ENCODE measurements at regions not wholly inside any gene's neighbourhood (a gene's known extent, or its start where the extent isn't known, plus 50 kb on each side); places are given as distances from the start of the nearest gene placed in this dataset.
"Not testable (repeated sequence)": the region's sequence is repeated elsewhere in the genome, so short reads cannot be mapped to it uniquely, and the experiment has no call there.

DNA sequence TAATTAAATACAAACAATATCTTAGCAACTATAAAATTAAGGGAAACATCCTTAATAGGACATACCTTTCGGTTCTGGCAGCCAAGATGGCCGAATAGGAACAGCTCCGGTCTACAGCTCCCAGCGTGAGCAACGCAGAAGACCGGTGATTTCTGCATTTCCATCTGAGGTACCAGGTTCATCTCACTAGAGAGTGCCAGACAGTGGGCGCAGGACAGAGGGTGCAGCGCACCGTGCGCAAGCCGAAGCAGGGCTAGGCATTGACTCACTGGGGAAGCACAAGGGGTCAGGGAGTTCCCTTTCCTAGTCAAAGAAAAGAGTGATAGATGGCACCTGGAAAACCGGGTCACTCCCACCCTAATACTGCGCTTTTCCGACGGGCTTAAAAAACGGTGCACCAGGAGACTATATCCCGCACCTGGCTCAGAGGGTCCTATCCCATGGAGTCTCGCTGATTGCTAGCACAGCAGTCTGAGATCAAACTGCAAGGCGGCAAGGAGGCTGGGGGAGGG lies 782.3 kb downstream of the FLRT2 start:
- ATAC-seq; intact Hi-C loops (cut with DNase I); DNase-seq (ENCODE audit: low spot score): not testable (repeated sequence)

DNA sequence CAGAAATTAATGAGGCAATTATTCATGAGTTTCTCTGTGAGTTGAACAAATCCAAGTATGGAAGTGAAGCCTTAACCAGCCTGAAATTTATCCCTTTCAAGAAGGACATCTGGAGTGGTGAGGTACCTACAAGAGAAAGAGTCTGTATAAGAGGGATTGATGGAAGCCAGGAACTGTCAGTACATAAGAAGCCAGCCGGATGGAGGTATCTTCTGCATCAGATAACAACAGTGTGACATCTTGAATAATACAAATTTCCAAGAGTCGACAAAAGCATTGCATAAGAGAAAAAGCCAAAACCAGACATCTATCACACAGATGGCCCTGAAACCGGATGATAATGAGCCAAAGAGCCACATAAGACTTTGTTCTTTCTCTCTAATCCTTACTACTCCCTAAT lies 781.2 kb downstream of the FLRT2 start:
- DNase-seq (ENCODE audit: low spot score) = no peak
- intact Hi-C loops (cut with DNase I) = no loop called here
- ATAC-seq = no peak

DNA sequence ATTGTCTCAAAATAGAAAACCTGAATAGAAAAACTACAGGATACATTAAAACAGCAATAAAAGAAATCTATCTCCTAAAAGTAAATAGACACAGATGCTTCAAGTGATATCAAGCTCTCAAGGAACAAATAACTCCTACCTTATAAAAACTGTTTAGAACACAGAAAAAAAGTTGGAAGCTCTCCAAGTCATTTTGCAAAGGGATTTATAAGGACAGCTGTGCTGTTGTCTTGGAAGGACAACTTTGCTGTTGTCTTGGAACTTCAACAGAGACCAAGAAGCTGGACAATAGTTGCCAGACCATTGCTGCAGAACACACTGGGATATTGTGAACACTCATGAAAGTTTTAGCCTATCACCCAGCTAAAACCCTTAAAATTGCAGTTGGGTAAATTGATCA lies 780.7 kb downstream of the FLRT2 start:
- intact Hi-C loops (cut with DNase I) = no loop called here
- no peak for DNase-seq (ENCODE audit: low spot score)
- no peak for ATAC-seq

DNA sequence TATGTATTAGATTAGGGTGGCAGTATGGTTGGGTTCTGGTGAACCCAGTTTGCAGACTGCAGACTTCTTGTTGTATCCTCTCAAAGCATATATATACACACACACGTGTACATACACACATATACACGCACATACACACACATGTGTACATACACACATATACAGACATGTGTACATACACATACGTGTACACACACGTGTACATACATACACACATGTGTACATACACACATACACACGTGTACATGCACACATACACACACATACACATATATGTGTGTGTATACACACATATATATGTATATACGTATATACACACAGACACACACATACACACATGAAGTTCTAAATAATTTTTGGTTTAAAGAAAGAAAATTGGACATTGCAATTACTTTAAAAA lies 780.2 kb downstream of the FLRT2 start:
- DNase-seq (ENCODE audit: low spot score) = no peak
- ATAC-seq = no peak
- intact Hi-C loops (cut with DNase I) = no loop called here

DNA sequence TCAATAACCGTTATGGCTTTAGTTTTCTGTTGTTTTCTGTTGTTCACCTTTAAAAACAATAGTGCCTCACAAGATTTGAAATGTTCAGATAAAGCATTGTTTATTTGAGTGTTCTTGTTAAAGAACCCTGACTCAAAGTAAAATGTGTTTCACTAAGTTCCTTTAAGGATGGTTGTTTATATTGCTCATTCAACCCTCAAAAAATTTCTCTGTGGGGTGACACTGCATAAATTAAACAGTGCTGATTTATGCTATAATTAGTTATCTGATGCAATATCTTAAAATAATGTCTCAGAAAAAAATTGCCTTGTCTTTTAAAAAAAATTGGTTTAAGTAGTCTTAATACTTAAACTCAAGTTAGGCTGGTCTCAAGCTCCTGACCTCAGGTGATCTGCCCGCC lies 775.1 kb downstream of the FLRT2 start:
- ATAC-seq (no peak), DNase-seq (ENCODE audit: low spot score) (no peak)
- intact Hi-C loops (cut with DNase I) = no loop called here

DNA sequence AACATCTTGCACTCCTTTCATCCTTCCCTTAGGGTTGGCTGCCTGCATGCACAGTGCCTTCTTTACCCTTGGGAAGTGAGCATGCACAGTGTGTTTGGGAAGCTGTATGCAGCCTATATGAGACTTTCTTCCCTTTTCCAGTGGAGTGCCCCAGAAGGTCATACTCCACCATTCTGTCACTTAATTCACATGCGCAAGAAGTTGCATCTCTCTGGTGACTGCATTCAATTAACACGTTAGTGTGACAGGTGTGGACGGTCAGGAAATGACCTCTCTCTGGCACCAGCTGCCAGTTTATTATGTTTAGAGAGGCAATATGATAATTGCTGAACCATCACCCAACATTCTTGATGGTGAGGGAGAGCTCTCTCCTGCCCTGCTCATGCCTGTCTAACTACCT lies 770.0 kb downstream of the FLRT2 start:
- DNase-seq (ENCODE audit: low spot score) = no peak
- intact Hi-C loops (cut with DNase I) = no loop called here
- ATAC-seq = no peak

DNA sequence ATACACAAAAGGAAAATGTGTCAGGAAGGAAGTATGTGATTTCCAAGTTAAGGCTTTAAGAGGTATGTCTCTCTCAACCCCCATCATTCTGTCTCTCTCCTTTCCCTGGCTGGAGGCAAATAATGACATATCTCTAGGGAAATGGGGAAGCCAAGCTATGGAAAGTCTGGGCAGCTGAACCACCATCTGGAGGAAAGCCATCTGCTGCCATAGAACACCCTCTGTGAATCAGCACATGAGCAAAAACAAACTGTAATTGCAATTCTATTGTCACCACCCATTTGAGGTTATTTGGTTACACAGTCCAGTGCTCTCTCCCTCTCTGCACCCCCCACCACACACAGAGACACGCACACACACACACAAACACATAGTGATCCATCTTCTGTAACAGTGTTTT lies 766.2 kb downstream of the FLRT2 start:
- no peak for DNase-seq (ENCODE audit: low spot score)
- no peak for ATAC-seq
- intact Hi-C loops (cut with DNase I) = no loop called here

DNA sequence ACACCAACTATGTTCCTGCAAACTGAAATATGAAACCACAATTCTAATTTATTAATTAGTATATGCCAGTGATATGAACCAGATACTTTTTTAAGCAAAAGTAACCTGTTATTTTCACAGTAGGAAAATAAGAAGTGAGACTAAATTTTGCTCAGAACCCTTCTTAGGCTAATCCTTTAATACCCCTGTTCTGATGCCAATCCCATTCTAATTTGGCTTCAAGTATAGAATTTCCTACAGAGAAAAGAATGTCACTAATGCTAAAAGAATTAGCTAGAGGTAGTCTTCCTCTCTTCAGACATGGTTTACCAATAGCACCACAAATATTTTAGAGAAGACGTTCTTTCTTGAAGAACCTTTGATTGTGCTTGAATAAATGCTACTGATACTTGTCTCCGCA lies 758.4 kb downstream of the FLRT2 start:
- intact Hi-C loops (cut with DNase I) = no loop called here
- ATAC-seq (no peak), DNase-seq (ENCODE audit: low spot score) (no peak)

DNA sequence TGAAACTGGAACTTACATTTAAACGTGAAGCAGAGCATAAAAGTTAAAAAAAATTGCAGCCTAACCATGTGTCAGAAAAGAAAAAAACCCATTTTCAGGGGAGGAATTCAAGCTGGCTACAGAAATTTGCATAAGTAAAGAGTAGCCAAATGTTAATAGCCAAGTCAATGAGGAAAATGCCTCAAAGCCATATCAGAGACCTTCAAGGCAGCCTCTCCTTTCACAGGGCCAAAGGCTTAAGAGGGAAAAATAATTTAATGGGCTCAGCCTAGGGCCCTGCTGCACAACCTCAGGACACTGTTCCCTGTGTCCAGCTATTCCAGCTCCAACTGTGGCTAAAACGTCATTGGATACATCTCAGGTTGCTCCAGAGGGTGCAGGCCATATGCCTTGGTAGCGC lies 749.5 kb downstream of the FLRT2 start:
- intact Hi-C loops (cut with DNase I) = no loop called here
- no peak for DNase-seq (ENCODE audit: low spot score)
- no peak for ATAC-seq

DNA sequence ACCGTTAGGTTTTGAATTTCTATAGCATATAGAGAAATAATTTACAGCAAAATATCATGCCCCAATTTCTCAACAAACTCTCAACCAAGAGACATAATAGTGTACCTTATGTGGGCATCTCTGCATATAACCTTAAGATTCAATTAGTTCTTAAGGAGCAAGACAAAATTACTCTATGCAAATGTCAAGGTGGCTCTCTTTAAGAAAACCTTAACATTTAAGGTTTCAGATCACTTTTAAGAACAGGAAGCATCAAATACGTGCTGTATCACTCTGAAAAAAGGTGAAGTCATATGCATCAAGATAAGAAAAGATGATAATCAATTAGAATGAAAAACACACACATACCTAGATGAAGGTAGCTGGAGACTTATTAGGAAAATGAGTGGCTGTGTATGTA lies 728.0 kb downstream of the FLRT2 start:
- DNase-seq (ENCODE audit: low spot score) (no peak), ATAC-seq (no peak)
- intact Hi-C loops (cut with DNase I) = no loop called here

DNA sequence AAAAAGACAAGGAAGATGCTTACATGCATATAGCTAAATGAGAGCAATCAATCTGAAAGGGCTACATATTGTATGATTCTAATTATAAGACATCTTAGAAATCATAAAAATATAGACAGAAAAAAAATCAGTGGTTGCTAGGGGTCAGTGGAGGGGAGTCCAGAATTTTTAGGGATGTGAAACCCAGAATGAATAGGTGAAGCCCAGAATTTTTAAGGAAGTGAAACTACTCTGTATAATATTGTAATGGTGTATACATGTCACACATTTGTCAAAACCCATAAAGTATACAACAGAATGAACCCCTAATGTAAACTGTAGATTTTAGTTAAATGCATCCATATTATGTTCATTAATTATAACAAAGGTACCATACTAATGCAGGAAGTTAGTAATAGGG lies 713.2 kb downstream of the FLRT2 start:
- ATAC-seq (no peak), DNase-seq (ENCODE audit: low spot score) (no peak)
- intact Hi-C loops (cut with DNase I) = no loop called here

DNA sequence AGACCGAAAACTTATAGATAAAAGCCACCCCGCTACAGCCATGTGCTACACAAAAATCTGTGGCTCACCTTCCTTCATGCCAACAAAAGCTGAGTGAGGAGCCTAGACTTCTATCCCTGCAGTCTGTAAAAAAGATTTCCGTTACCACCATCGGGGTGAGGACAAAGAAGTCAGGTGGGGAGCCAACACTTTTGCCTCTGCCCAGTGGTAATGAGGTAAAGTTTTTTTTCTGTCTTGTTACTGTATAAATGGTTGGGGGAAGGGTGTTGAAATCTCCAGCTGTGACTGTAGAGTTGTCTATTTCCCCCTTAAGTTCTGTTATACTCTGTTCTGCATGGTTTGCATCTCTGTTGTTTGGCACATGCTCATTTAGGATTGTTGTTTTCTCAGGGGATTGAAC lies 707.8 kb downstream of the FLRT2 start:
- no peak for ATAC-seq
- intact Hi-C loops (cut with DNase I) = no loop called here
- no peak for DNase-seq (ENCODE audit: low spot score)

DNA sequence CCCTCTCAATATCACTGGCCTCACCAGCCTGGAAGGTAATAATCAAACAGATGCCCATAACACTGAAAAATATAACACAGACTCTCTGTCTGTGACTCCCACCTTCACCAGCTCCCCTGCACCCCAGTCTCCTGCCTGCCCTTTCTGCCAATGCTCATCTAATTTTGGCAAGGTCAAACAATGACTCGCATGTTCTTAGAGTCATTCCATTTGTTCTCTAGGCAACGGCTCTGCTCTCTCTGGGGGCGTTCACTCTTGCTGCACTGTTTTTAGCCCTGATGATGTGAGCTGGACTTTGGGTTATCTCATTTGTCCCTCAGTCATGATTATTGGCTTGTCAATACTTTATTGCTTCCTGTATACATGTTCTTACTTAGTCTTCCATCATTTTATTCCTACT lies 691.8 kb downstream of the FLRT2 start:
- DNase-seq (ENCODE audit: low spot score) (no peak), ATAC-seq (no peak)
- intact Hi-C loops (cut with DNase I) = no loop called here

DNA sequence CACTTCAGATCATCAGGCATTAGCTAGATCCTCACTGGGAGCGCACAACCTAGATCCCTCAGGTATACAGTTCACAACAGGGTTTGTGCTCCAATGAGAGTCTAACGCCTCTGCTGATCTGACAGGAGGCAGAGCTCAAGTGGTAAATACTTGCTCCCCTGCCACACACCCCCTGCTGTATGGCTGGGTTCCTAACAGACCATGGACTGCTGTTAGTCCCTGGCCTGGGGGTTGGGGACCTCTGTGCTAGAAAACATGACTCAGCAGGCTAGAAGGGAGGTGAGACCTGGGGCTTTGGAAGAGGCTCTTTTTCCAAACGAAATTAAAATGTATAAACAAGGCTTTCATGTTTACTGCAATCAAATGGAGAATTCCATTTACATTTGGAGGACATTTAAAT lies 691.1 kb downstream of the FLRT2 start:
- ATAC-seq = no peak
- intact Hi-C loops (cut with DNase I) = no loop called here
- no peak for DNase-seq (ENCODE audit: low spot score)

DNA sequence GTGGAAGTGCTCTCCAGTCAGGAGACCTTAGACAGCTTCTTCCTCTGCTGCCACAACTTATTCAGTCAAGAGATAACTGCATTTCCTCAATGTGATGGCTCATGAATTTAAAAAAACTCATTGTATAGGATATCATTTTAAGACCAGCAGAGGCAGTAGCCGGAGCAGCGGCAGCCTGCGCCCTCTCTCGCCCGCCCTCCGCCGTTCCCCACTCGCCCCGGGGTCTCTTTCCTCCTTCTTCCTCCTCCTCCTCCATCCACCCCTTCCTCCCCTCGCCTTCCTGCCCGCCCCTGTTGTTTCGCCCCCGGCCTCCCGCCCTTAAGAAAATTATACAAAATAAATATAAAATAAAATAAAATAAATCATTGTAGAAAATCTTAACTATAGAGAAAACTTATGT lies 687.6 kb downstream of the FLRT2 start:
- intact Hi-C loops (cut with DNase I) = no loop called here
- ATAC-seq (no peak), DNase-seq (ENCODE audit: low spot score) (no peak)

DNA sequence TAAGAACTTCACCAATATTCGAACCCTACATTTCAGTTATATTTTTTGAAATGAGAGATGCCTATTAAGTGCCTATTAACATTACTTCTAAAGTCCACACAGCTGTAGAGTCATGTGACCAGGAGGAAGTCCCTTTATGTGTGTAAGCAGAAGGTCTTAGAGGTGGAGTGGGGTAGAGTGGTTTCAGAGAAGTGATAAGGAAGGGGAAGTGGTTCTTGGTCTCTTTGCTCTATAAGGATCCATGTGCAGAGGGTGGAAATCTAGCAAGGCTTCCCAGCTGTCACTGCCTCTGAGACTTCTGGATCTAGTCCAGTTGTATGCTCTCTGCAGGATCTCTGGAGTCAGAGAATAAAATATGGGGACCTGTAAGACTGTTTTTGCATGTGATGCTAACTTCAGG lies 673.9 kb downstream of the FLRT2 start:
- intact Hi-C loops (cut with DNase I) = no loop called here
- no peak for DNase-seq (ENCODE audit: low spot score)
- no peak for ATAC-seq

DNA sequence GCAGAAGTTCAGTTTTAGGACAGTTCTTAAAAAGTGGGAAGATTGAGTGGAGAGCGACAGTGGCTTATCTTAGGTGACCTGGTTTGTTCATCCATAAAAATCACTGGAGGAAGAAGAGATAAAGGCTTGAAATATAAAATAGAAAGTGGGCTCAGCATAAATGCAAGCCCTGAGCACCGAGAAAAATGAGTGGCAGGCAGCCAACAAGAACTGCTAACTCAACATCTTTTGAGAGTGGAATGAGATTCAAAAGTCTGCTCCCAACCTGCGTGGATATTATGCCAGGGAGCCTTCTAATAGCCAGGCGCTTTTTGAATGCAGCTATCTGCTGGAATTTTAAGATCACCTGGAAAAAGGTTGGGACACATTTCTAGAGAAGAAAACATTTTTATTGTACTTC lies 666.5 kb downstream of the FLRT2 start:
- ATAC-seq (no peak), DNase-seq (ENCODE audit: low spot score) (no peak)
- intact Hi-C loops (cut with DNase I) = no loop called here

DNA sequence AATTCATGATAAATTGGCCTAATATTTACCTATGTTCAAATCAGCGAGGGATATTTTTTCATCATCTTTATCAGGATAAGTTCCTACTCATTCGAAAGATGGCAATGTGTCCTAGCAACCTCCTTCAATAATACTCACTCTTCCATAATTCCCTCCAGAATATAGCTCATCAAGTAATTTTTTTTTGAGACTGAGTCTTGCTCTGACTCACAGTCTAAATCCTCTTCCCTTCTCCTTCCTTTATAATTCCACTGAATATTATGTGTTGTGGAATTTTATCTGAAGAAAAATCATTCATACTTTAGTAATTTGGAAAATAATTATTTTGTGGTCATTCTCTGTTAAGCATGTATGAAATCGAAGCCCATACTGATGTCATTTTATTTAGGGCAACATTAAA lies 663.8 kb downstream of the FLRT2 start:
- DNase-seq (ENCODE audit: low spot score) (no peak), ATAC-seq (no peak)
- intact Hi-C loops (cut with DNase I) = no loop called here

DNA sequence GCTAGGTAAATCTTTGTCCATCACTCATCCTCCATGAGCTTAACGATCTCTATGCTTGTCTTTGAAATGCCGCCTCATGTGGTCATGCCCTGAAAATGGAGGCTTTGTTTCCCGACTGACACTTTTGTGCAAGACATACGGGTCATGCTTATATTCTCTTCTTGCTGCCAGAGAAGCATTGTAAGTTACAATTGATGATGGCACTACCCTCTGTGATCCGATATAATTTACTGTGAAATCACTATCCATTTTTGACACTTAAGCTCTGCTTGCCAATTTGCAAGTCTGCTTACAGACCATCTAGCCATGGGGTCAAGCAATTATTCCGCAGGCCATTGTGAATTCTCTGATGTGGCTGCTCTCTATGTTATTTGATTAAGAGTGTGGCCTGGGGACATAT lies 650.0 kb downstream of the FLRT2 start:
- ATAC-seq = no peak

DNA sequence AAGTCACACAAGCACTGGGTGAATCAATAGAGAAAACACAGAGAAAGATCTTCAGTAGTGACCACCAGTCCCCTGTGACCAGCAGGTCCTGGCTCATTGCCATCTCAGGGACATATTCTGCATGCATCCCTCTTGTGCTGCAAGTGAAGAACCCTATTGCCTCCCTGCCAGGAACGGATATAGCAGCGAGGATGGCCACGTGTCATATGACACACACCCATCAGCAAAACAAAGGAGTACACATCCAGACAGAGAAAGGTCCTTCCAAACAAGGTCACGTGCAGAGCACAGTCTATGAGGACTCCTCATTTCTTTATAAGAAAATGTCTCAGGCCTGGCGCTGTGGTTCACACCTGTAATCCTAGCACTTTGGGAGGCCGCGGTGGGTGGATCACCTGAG lies 638.4 kb downstream of the FLRT2 start:
- intact Hi-C loops (cut with DNase I) = no loop called here
- ATAC-seq (no peak), DNase-seq (ENCODE audit: low spot score) (no peak)

More for the DNA sequence above, 650.0 kb downstream of the FLRT2 start:
- intact Hi-C loops (cut with DNase I) = no loop called here
- no peak for DNase-seq (ENCODE audit: low spot score)

DNA sequence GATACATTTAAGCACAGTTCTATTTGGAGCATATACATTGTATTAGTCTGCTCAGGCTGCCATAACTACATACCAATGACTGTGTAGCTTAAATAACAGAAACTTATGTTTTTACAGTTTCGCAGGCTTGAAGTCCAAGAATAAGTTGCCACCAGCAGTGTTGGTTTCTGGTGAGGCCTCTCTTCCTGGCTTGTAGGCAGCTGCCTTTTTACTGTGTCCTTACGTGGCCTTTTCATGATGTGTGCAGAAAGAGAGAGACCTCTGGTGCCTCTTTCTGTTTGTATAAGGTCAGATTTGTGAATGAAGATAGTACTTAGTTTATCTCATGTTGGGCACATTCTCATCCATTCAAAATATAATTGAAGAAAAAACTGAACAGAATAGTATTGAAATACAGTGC lies 636.6 kb downstream of the FLRT2 start:
- ATAC-seq = no peak
- no peak for DNase-seq (ENCODE audit: low spot score)
- intact Hi-C loops (cut with DNase I) = no loop called here

DNA sequence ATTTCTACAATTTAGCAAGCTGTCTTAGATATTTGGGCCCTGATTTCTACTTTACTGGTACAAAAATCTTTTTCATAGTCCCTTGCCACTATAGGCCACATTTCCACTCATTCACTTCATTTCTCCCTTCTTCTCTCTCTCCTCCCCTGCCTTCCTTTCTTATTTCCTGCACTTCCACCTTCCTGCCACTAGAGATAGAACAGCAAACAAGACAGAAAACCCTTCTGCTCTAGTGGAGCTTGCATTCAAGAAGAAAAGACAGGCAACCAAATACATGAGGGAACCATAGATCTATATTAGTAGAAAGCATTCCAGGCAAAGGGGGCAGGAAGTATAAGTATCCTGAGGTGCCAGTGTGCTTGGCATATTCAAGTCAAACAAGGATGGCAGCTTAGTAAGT lies 623.5 kb downstream of the FLRT2 start:
- no peak for ATAC-seq

More for the DNA sequence above, 623.5 kb downstream of the FLRT2 start:
- no peak for DNase-seq (ENCODE audit: low spot score)
- intact Hi-C loops (cut with DNase I) = no loop called here

Measured in sciatic nerve (tissue), 2 donors.